ENCODE measurements at regions not wholly inside any gene's neighbourhood (a gene's known extent, or its start where the extent isn't known, plus 50 kb on each side); places are given as distances from the start of the nearest gene placed in this dataset.

DNA sequence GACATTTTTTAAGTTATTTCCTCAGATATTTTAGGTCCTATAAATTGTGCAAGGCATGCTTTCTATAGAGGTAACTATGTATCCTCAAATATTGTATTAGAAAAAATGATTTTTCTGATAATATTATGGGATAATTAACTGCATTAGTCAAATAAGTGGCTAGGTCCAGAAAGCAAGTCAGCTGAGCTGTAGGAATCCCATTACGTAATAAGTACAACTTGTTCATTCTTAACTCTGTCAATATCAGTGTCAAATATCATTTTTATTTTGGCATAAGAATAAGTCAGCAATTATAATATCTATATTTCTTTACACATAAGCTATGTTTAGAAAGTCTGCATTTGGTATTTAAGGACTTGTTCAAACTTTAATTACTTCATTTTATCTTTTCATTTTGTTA, 830.9 kb upstream of the GJE1 start:
- TF ChIP-seq, protein P1, sequence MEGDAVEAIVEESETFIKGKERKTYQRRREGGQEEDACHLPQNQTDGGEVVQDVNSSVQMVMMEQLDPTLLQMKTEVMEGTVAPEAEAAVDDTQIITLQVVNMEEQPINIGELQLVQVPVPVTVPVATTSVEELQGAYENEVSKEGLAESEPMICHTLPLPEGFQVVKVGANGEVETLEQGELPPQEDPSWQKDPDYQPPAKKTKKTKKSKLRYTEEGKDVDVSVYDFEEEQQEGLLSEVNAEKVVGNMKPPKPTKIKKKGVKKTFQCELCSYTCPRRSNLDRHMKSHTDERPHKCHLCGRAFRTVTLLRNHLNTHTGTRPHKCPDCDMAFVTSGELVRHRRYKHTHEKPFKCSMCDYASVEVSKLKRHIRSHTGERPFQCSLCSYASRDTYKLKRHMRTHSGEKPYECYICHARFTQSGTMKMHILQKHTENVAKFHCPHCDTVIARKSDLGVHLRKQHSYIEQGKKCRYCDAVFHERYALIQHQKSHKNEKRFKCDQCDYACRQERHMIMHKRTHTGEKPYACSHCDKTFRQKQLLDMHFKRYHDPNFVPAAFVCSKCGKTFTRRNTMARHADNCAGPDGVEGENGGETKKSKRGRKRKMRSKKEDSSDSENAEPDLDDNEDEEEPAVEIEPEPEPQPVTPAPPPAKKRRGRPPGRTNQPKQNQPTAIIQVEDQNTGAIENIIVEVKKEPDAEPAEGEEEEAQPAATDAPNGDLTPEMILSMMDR (IDR thresholded peaks at IDR 0.05), result no peak
- Histone ChIP-seq H3K36me3 (no peaks in the 10 kb centered on the region), H3K27me3 (ENCODE audit: low read depth) (no peaks in the 10 kb centered on the region), H3K4me3 (no peak overlapping the region), H3K27ac (no peak overlapping the region), H3K4me1 (no peaks in the 10 kb centered on the region), H3K9me3 (no peaks in the 10 kb centered on the region)
- ATAC-seq, result no peak
- no peak for DNase-seq
- intact Hi-C loops (cut with DNase I), result no loop called here

DNA sequence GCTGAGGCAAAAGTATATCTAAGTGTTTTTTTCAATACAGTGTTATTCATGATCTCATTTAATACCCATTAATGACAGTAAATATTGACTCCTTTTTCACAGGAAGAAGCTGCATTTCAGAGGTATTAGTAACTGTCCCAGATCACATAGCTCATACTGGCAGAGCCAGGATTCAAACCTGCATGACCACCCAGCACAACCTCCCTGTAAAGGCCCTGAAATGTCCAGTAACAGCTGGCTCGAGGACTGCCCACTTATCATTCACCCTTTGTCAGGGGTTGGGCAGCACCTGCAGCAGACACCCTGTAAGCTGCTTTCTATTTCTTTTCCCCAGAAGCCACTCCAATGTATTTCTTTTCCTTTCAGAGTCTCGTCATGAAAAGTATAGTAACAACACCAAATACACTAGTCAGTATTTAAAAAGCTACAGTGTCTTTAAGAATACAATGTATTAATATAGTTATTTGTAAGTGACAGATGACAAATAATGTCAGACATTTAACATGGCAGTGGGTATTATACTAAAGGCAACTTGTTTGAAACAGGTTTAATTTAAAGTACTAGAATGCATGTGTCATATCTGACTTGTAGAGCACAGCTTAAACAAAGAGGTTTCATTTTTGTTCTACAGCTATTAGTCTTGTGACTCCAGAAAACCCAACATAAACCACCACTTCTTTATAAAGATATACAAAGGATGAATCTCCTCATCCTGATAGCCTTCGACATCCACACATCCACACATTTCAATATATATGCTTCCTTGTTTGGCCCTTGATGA, 841.6 kb upstream of the GJE1 start:
- Histone ChIP-seq H3K4me3 (no peak overlapping the region), H3K9me3 (peaks cover 3% of the 10 kb centered on the region), H3K4me1 (no peaks in the 10 kb centered on the region), H3K27ac (no peak overlapping the region), H3K27me3 (ENCODE audit: low read depth) (no peaks in the 10 kb centered on the region), H3K36me3 (no peaks in the 10 kb centered on the region)
- TF ChIP-seq, protein P1 (IDR thresholded peaks at IDR 0.05), result no peak
- intact Hi-C loops (cut with DNase I), result no loop called here
- DNase-seq, result no peak
- no peak for ATAC-seq

DNA sequence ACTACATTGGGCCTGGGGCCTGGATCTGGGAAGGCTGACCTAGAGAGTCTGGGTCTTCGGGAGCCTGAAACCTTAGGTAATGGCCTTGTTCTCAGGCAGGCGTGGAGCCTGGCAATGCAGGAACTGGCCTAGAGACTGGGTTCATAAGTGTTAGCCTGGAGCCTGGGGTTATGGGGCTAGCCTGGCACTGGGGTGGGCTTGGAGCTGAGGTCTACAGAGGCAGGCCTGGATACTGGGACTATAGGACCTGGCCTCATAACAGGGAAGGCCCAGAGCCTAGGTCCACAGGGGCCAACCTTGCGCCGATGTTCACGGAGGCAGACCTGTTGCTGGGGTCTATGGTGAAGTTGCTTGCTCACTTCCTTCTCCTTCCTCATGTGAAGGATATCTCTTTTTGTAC, 843.8 kb upstream of the GJE1 start:
- Histone ChIP-seq H3K4me3 (no peak overlapping the region), H3K36me3 (no peaks in the 10 kb centered on the region), H3K9me3 (peaks cover 3% of the 10 kb centered on the region), H3K27me3 (ENCODE audit: low read depth) (no peaks in the 10 kb centered on the region), H3K4me1 (no peaks in the 10 kb centered on the region), H3K27ac (no peak overlapping the region)
- intact Hi-C loops (cut with DNase I), result no loop called here
- no peak for DNase-seq
- TF ChIP-seq, protein P1 (IDR thresholded peaks at IDR 0.05), result no peak
- no peak for ATAC-seq

DNA sequence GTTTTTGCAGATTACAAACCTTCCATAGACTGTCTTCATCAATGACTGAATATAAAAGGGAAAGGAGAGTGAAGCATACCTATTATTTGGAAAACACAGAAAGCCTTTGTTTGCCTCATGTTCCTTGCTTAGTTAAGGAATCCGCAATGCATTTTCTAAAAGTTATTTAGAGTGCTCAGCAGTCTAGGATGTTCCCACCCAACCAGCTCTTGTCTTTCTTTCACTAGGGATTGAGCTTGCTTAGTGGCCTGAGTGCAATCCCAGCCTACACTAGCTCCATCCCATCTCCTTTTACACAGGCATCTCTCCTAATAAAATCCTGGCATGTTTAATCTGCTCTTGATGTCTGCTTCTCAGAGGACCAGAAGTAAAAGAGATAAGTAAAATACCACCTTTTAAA, 850.5 kb upstream of the GJE1 start:
- intact Hi-C loops (cut with DNase I), result no loop called here
- ATAC-seq, result no peak
- no peak for DNase-seq
- no peaks in the 10 kb centered on the region for H3K9me3 ChIP-seq
- no peaks in the 10 kb centered on the region for H3K36me3 ChIP-seq
- H3K4me1 ChIP-seq, result no peaks in the 10 kb centered on the region
- H3K27me3 ChIP-seq (ENCODE audit: low read depth), result no peaks in the 10 kb centered on the region
- TF ChIP-seq, protein P1 (IDR thresholded peaks at IDR 0.05), result no peak
- no peak overlapping the region for H3K4me3 ChIP-seq
- H3K27ac ChIP-seq, result no peak overlapping the region

DNA sequence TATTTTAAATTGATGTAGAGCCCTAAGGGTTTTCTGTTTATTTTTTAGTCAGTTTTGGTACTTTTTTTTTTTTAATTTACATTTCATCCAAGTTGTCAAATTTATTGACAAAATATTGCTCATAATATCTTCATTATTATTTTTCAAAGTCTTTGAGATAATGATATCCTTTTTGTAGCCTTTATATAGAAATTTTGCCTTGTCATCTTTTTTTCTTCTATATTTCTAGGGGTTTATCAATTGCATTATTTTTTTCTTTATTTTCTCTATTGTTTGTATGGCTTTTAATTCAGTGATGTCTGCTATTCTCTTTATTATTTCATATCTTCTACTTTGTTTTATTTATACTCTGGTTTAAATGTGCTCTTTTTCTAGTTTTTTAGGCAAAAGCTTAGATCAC, 863.0 kb upstream of the GJE1 start:
- Histone ChIP-seq H3K27me3 (ENCODE audit: low read depth) (no peaks in the 10 kb centered on the region), H3K27ac (no peak overlapping the region), H3K4me3 (no peak overlapping the region), H3K4me1 (no peaks in the 10 kb centered on the region), H3K9me3 (no peaks in the 10 kb centered on the region), H3K36me3 (no peaks in the 10 kb centered on the region)
- TF ChIP-seq, protein P1 (IDR thresholded peaks at IDR 0.05), result no peak
- DNase-seq, result no peak
- intact Hi-C loops (cut with DNase I), result no loop called here
- no peak for ATAC-seq

All from lower lobe of right lung (tissue), 2 donors.